ENCODE measurements at regions not wholly inside any gene's neighbourhood (a gene's known extent, or its start where the extent isn't known, plus 50 kb on each side); places are given as distances from the start of the nearest gene placed in this dataset.

DNA sequence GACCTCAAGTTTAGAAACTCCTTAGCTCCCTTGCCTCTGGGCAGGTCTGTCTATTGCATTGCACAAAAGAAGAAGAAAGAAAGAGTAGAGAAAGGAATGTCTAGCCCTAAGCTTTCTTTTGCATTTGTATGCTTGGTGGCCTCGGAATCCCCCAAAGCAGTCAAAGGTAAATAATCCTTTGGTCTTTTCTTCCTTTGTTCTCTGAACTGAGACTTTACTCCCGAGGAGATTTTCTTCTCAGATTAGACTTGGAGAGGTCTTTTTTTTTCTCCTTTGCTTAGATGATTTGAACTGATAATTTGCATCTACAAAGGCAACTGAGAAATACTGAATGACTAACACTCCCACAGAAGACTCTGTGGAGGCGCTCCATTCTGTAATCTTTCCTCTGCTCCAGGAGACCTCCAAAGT lies 93.2 kb downstream of the AKR1D1 start:
- Histone ChIP-seq H3K4me3 (ENCODE audit: low read length, poor library complexity, severe bottlenecking) (no peak overlapping the region), H3K79me2 (ENCODE audit: insufficient read depth, low read length) (no peaks in the 10 kb centered on the region), H4K20me1 (ENCODE audit: insufficient read depth, low read length, poor library complexity, severe bottlenecking) (no peaks in the 10 kb centered on the region), H3K27me3 (ENCODE audit: insufficient read depth, low read length, poor library complexity, severe bottlenecking) (no peaks in the 10 kb centered on the region), H3K4me1 (ENCODE audit: insufficient read depth, low read length, poor library complexity, severe bottlenecking) (no peaks in the 10 kb centered on the region), H3F3A (ENCODE audit: low read depth) (no peaks in the 10 kb centered on the region), H2AFZ (ENCODE audit: low read length) (peak overlapping the region; percentile 26; the same call in 1 of the 2 replicates), H3K9me3 (ENCODE audit: insufficient read depth, low read depth, low read length) (peaks cover 9% of the 10 kb centered on the region; the same call in 1 of the 2 replicates), H3K4me2 (ENCODE audit: low read depth, low read length, poor library complexity, severe bottlenecking) (no peak overlapping the region), H3K36me3 (ENCODE audit: insufficient read depth, low read length) (no peaks in the 10 kb centered on the region), H3K9me2 (replicated peaks; ENCODE audit: low read depth, low read length) (no peaks in the 10 kb centered on the region), H3K9ac (ENCODE audit: low read depth, low read length, poor library complexity, severe bottlenecking) (no peak overlapping the region)
- no peak for TF ChIP-seq EZH2phosphoT487 (IDR thresholded peaks at IDR 0.05; ENCODE audit: borderline replicate concordance)
- TF ChIP-seq, protein P1, sequence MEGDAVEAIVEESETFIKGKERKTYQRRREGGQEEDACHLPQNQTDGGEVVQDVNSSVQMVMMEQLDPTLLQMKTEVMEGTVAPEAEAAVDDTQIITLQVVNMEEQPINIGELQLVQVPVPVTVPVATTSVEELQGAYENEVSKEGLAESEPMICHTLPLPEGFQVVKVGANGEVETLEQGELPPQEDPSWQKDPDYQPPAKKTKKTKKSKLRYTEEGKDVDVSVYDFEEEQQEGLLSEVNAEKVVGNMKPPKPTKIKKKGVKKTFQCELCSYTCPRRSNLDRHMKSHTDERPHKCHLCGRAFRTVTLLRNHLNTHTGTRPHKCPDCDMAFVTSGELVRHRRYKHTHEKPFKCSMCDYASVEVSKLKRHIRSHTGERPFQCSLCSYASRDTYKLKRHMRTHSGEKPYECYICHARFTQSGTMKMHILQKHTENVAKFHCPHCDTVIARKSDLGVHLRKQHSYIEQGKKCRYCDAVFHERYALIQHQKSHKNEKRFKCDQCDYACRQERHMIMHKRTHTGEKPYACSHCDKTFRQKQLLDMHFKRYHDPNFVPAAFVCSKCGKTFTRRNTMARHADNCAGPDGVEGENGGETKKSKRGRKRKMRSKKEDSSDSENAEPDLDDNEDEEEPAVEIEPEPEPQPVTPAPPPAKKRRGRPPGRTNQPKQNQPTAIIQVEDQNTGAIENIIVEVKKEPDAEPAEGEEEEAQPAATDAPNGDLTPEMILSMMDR (conservative IDR thresholded peaks at IDR 0.05; ENCODE audit: low read length) = no peak

DNA sequence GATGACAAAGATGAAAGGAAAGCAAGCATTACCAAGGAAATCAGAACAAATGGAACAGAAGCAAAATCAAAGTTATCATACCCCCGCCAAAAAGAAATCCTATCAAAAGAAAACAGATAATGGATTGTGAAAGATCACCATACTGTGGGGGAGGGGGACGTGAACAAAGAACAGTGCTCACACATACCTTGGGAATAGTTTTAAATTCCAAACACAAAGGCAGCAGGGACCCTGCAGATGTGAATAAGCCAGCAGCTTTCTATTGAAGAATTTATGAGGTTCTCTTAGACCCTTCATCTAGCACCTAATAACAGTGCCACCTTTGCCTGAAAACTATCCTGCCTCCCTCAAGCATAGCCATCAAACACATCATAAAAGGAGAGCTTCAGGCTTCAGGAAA lies 94.0 kb downstream of the AKR1D1 start:
- no peak overlapping the region for H3K4me2 ChIP-seq (ENCODE audit: low read depth, low read length, poor library complexity, severe bottlenecking)
- H3K9ac ChIP-seq (ENCODE audit: low read depth, low read length, poor library complexity, severe bottlenecking) = no peak overlapping the region
- 0 out of 2 replicates have a peak, but pooled peaks cover 3% of the 10 kb centered on the region for H3K9me3 ChIP-seq (ENCODE audit: insufficient read depth, low read depth, low read length)
- H2AFZ ChIP-seq (ENCODE audit: low read length) = no peak overlapping the region
- no peaks in the 10 kb centered on the region for H4K20me1 ChIP-seq (ENCODE audit: insufficient read depth, low read length, poor library complexity, severe bottlenecking)
- H3K4me3 ChIP-seq (ENCODE audit: low read length, poor library complexity, severe bottlenecking) = no peak overlapping the region
- no peaks in the 10 kb centered on the region for H3K36me3 ChIP-seq (ENCODE audit: insufficient read depth, low read length)
- no peaks in the 10 kb centered on the region for H3K27me3 ChIP-seq (ENCODE audit: insufficient read depth, low read length, poor library complexity, severe bottlenecking)
- no peaks in the 10 kb centered on the region for H3K79me2 ChIP-seq (ENCODE audit: insufficient read depth, low read length)
- TF ChIP-seq, protein P1 (conservative IDR thresholded peaks at IDR 0.05; ENCODE audit: low read length) = no peak
- TF ChIP-seq EZH2phosphoT487 (IDR thresholded peaks at IDR 0.05; ENCODE audit: borderline replicate concordance) = no peak
- H3F3A ChIP-seq (ENCODE audit: low read depth) = no peaks in the 10 kb centered on the region
- no peaks in the 10 kb centered on the region for H3K4me1 ChIP-seq (ENCODE audit: insufficient read depth, low read length, poor library complexity, severe bottlenecking)
- H3K9me2 ChIP-seq (replicated peaks; ENCODE audit: low read depth, low read length) = no peaks in the 10 kb centered on the region

DNA sequence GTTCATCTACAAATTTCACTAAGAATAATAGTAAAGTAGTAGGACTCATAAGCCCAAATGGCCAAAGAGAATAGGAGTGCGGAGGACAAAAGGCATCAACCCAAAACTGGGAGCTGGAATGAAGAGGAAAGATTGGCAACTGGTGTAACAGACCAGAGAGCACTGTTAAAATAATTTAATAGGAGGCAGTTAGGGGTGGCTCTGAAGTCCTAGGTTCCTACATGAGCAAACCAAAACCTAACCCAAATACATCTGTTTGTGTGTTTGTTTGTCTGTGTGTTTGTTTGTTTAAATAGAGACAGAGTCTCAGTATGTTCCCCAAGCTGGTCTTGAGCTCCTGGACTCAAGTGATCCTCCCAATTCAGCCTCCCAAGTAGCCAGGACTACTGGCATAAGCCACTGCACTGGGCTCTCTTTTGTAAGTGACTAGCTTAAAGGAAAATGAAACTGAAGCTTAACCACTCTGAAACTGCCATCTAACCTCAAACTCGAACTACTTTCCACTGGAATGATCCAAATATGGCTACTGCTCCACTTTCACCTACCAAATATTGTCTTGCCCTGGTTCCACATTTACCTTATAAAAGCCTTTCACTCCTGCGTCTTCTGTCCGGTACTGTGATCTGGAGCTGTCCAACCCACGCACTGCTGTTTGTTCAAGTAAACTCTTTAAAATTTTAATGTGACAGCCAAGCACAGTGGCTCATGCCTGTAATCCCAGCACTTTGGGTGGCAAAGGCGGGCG lies 94.9 kb downstream of the AKR1D1 start:
- Histone ChIP-seq H4K20me1 (ENCODE audit: insufficient read depth, low read length, poor library complexity, severe bottlenecking) (no peaks in the 10 kb centered on the region), H2AFZ (ENCODE audit: low read length) (no peak overlapping the region), H3K9me3 (ENCODE audit: insufficient read depth, low read depth, low read length) (0 out of 2 replicates have a peak, but pooled peaks cover 3% of the 10 kb centered on the region), H3K4me3 (ENCODE audit: low read length, poor library complexity, severe bottlenecking) (no peak overlapping the region), H3K4me1 (ENCODE audit: insufficient read depth, low read length, poor library complexity, severe bottlenecking) (no peaks in the 10 kb centered on the region), H3K27me3 (ENCODE audit: insufficient read depth, low read length, poor library complexity, severe bottlenecking) (no peaks in the 10 kb centered on the region), H3K36me3 (ENCODE audit: insufficient read depth, low read length) (no peaks in the 10 kb centered on the region), H3K9me2 (replicated peaks; ENCODE audit: low read depth, low read length) (no peaks in the 10 kb centered on the region), H3K4me2 (ENCODE audit: low read depth, low read length, poor library complexity, severe bottlenecking) (no peak overlapping the region), H3K79me2 (ENCODE audit: insufficient read depth, low read length) (no peaks in the 10 kb centered on the region), H3K9ac (ENCODE audit: low read depth, low read length, poor library complexity, severe bottlenecking) (no peak overlapping the region), H3F3A (ENCODE audit: low read depth) (no peaks in the 10 kb centered on the region)
- TF ChIP-seq, protein P1 (conservative IDR thresholded peaks at IDR 0.05; ENCODE audit: low read length) = no peak
- no peak for TF ChIP-seq EZH2phosphoT487 (IDR thresholded peaks at IDR 0.05; ENCODE audit: borderline replicate concordance)
